Cardiac fibroblast (primary cell): ENCODE measurements at regions not wholly inside any gene's neighbourhood (a gene's known extent, or its start where the extent isn't known, plus 50 kb on each side); places are given as distances from the start of the nearest gene placed in this dataset.

Experiments
- DNase-seq, 2 donors: peaks; one replicate each; pipeline versions ENCODE4 v3.0.0 to v3.0.0-alpha.2; 2010; ENCODE audit warnings: low read depth in 2 of 2
- H3K4me3 ChIP-seq, 2 donors: replicated peaks in 1 of 2; 1 replicate in 1 of 2; 2 replicates in 1 of 2; pipeline ENCODE4 v1.5.1; 2011; ENCODE audit warnings: low read depth in 2 of 2, low read length in 2 of 2, mild to moderate bottlenecking in 2 of 2, moderate library complexity in 1 of 2
- CTCF ChIP-seq: IDR thresholded peaks from one replicate; pipeline ENCODE4 v1.5.1; 2011; ENCODE audit warnings: low read depth, mild to moderate bottlenecking, low read length, inconsistent platforms

DNA sequence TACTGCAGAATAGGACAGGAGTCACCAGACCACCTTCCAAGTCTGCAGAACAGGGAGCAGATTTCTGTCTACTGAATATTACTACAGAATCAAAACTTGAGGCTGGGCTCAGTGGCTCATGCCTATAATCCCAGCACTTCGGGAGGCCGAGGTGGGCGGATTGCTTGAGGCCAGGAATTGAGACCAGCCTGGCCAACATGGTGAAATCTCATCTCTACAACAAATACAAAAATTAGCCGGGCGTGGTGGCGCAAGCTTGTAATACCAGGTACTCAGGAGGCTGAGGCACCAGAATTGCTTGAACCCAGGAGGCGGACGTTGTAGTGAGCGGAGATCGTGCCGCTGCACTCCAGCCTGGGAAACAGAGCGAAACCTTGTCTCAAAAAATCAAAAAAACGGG lies 710.8 kb upstream of the WWC1 start:
- TF ChIP-seq CTCF: no peak
- no peak for DNase-seq
- H3K4me3 ChIP-seq: no peak overlapping the region

- no peak for TF ChIP-seq CTCF
- peak; percentile 47 to 49 for DNase-seq
- no peak overlapping the region for H3K4me3 ChIP-seq
Observed at GRCh38 chr5:167582283-167582682, 709.2 kb upstream of the WWC1 start.

GRCh38 chr5:167582886-167583285 lies 708.6 kb upstream of the WWC1 start:
- H3K4me3 ChIP-seq: no peak overlapping the region
- no peak for TF ChIP-seq CTCF
- peak; percentile 55 to 58 for DNase-seq

DNA sequence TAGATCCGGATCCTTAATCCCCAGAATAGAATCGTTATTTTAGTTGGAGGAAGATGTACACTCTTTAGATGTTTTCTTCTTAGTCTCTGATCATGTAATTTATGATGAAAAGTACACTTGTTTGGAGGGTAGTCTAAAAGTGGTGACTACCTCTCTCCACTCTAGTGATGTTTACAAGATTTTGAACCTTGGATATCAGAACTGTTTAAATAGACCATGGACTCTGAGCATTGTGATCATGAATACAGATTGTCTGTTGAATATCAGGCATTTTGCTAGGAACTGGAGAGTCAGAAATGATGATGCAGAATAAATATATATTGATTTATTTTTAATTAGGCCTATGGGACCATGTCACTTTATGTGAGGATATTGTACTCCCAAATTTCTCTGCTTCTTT lies 706.3 kb upstream of the WWC1 start:
- no peak overlapping the region for H3K4me3 ChIP-seq
- no peak for DNase-seq
- no peak for TF ChIP-seq CTCF

DNA sequence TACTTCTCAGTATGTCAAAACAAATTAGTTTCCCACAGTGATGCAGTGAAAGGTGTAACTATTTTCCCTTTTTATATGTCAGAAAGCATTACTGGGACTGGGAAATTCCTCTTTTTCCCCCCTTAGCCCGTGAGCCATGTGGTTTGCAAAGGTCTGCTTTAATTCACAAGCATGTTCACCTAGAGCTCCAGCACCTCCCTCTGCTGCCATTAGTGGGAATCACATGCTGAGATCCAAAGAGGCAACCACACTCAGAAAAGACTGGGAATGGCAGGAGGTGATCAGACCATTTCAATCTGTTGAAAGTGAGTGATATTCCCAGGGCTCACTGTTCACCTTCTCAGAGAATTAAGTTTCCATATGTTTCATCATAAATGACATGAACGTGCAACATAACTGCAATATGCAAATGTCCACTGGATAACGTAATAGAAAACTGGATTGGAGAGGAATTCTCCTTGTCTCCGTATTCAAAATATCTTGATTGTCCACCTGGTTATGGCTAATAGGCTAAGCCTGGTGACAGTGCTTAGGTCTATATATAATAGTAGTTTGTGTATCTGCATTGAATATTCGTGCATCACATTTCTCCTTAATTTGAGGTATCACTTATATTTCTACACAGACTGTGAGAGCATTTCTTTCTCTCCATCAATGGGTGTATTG lies 703.5 kb upstream of the WWC1 start:
- TF ChIP-seq CTCF: peak; percentile 55
- no peak overlapping the region for H3K4me3 ChIP-seq
- peak; percentile 25 to 34 for DNase-seq

GRCh38 chr5:167592114-167592513 lies 699.3 kb upstream of the WWC1 start:
- H3K4me3 ChIP-seq: no peak overlapping the region
- peak in 1 of 2 donors; percentile 69 for DNase-seq
- no peak for TF ChIP-seq CTCF
